NCI-H774 (cell line): ENCODE measurements at regions not wholly inside any gene's neighbourhood (a gene's known extent, or its start where the extent isn't known, plus 50 kb on each side); places are given as distances from the start of the nearest gene placed in this dataset.
"Not testable (repeated sequence)": the region's sequence is repeated elsewhere in the genome, so short reads cannot be mapped to it uniquely, and the experiment has no call there.

ENCODE experiments used
- DNase-seq: peaks from one replicate; lab custom pipeline; 2025; lab: John Stamatoyannopoulos, UW

GRCh38 chr5:174444479-174445188 lies 279.7 kb upstream of the MSX2 start:
- DNase-seq: no peak

GRCh38 chr5:174446446-174446845 lies 277.9 kb upstream of the MSX2 start:
- no peak for DNase-seq

- no peak for DNase-seq
Measured at GRCh38 chr5:174446988-174447387, 277.4 kb upstream of the MSX2 start.

- no peak for DNase-seq
Measured at GRCh38 chr5:174448041-174448440, 276.3 kb upstream of the MSX2 start.

- DNase-seq: no peak
Measured at GRCh38 chr5:174448662-174449061, 275.7 kb upstream of the MSX2 start.

- no peak for DNase-seq
Measured at GRCh38 chr5:174453690-174454089, 270.7 kb upstream of the MSX2 start.

- DNase-seq: no peak
Measured at GRCh38 chr5:174454464-174454863, 269.9 kb upstream of the MSX2 start.

GRCh38 chr5:174454890-174455289 lies 269.5 kb upstream of the MSX2 start:
- no peak for DNase-seq

GRCh38 chr5:174455301-174455700 lies 269.1 kb upstream of the MSX2 start:
- DNase-seq: no peak

- no peak for DNase-seq
Measured at GRCh38 chr5:174457141-174457678, 267.2 kb upstream of the MSX2 start.

- no peak for DNase-seq
Measured at GRCh38 chr5:174459071-174459702, 265.2 kb upstream of the MSX2 start.

GRCh38 chr5:174459832-174460448 lies 264.4 kb upstream of the MSX2 start:
- no peak for DNase-seq

- no peak for DNase-seq
Measured at GRCh38 chr5:174462129-174462528, 262.3 kb upstream of the MSX2 start.

GRCh38 chr5:174464504-174465165 lies 259.7 kb upstream of the MSX2 start:
- no peak for DNase-seq

GRCh38 chr5:174471528-174471927 lies 252.9 kb upstream of the MSX2 start:
- not testable (repeated sequence) for DNase-seq

GRCh38 chr5:174472956-174473355 lies 251.4 kb upstream of the MSX2 start:
- DNase-seq: no peak

- not testable (repeated sequence) for DNase-seq
Measured at GRCh38 chr5:174476001-174476400, 248.4 kb upstream of the MSX2 start.

- DNase-seq: no peak
Measured at GRCh38 chr5:174479325-174479724, 245.1 kb upstream of the MSX2 start.

GRCh38 chr5:174481737-174482136 lies 242.6 kb upstream of the MSX2 start:
- DNase-seq: no peak

- no peak for DNase-seq
Measured at GRCh38 chr5:174482607-174483024, 241.8 kb upstream of the MSX2 start.

- no peak for DNase-seq
Measured at GRCh38 chr5:174483411-174483810, 241.0 kb upstream of the MSX2 start.

GRCh38 chr5:174489215-174489614 lies 235.2 kb upstream of the MSX2 start:
- DNase-seq: no peak
